HL-60 (cell line): ENCODE measurements at regions not wholly inside any gene's neighbourhood (a gene's known extent, or its start where the extent isn't known, plus 50 kb on each side); places are given as distances from the start of the nearest gene placed in this dataset.

ENCODE experiments used
- DNase-seq, 2 experiments: peaks; one replicate each; pipeline ENCODE4 v3.0.0-alpha.2; 2010 to 2020; ENCODE audit warnings: low read depth in 1 of 2, low spot score in 1 of 2
- H3K27ac ChIP-seq: fragments of 250-450 bp; sonication (Bioruptor Pico); replicated peaks from 2 replicates; pipeline ENCODE4 v1.5.1; 2020; ENCODE audit warnings: mild to moderate bottlenecking, moderate library complexity
- H3K27me3 ChIP-seq: fragments of 250-450 bp; sonication (Bioruptor Pico); 2 replicates; pipeline ENCODE4 v1.5.1; 2021; ENCODE audit warnings: mild to moderate bottlenecking, moderate library complexity; ENCODE audit not compliant: insufficient read depth, poor library complexity, severe bottlenecking
- H3K4me3 ChIP-seq: replicated peaks from 2 replicates; pipeline ENCODE4 v1.5.1; 2011; ENCODE audit warnings: mild to moderate bottlenecking, control low read depth, low read length; ENCODE audit not compliant: insufficient read depth
- CTCF ChIP-seq: IDR thresholded peaks from one replicate; pipeline ENCODE4 v1.5.1; 2011; ENCODE audit warnings: low read length, control low read depth, inconsistent platforms; ENCODE audit not compliant: insufficient read depth
- GABPA ChIP-seq: IDR thresholded peaks from 2 replicates; pipeline ENCODE4 v1.6.1; 2012; ENCODE audit warnings: low read depth
- POLR2AphosphoS5 ChIP-seq: IDR thresholded peaks from 2 replicates; pipeline ENCODE4 v1.6.1; 2012; ENCODE audit warnings: low read depth
- REST ChIP-seq: IDR thresholded peaks from 2 replicates; pipeline ENCODE4 v1.6.1; 2012; ENCODE audit warnings: low read depth; ENCODE audit not compliant: insufficient replicate concordance
- SPI1 ChIP-seq: IDR thresholded peaks from 2 replicates; pipeline ENCODE4 v1.6.1; 2012; ENCODE audit warnings: low read depth, mild to moderate bottlenecking, borderline replicate concordance

- no peak for DNase-seq
- Histone ChIP-seq H3K4me3 (no peak overlapping the region), H3K27ac (no peak overlapping the region), H3K27me3 (no peaks in the 10 kb centered on the region)
- TF ChIP-seq POLR2AphosphoS5 (no peak), GABPA (no peak), CTCF (no peak)
Observed at GRCh38 chr5:54679686-54680085, 162.1 kb downstream of the SNX18 start.

- DNase-seq: no peak
- H3K27ac ChIP-seq: no peak overlapping the region
- no peaks in the 10 kb centered on the region for H3K27me3 ChIP-seq
- H3K4me3 ChIP-seq: no peak overlapping the region
- TF ChIP-seq GABPA (no peak), REST (no peak), POLR2AphosphoS5 (no peak), CTCF (no peak), SPI1 (no peak)
Observed at GRCh38 chr5:54678737-54679136, 161.2 kb downstream of the SNX18 start.

- DNase-seq: no peak
- no peaks in the 10 kb centered on the region for H3K27me3 ChIP-seq
- TF ChIP-seq GABPA (no peak), CTCF (no peak), SPI1 (no peak), REST (no peak), POLR2AphosphoS5 (no peak)
- no peak overlapping the region for H3K27ac ChIP-seq
- no peak overlapping the region for H3K4me3 ChIP-seq
Observed at GRCh38 chr5:54676481-54677340, 159.2 kb downstream of the SNX18 start.
